Activated naive CD8-positive, alpha-beta T cell (primary cell): ENCODE measurements at regions not wholly inside any gene's neighbourhood (a gene's known extent, or its start where the extent isn't known, plus 50 kb on each side); places are given as distances from the start of the nearest gene placed in this dataset.

ENCODE experiments used
- H3K27ac Mint-ChIP-seq: one replicate; pipeline ENCODE4 v1.8.0; 2021; ENCODE audit warnings: mixed read lengths
- H3K27me3 Mint-ChIP-seq: one replicate; pipeline ENCODE4 v1.8.0; 2021; ENCODE audit warnings: mixed read lengths
- H3K36me3 Mint-ChIP-seq: one replicate; pipeline ENCODE4 v1.8.0; 2021; ENCODE audit warnings: mixed read lengths
- H3K4me1 Mint-ChIP-seq: one replicate; pipeline ENCODE4 v1.8.0; 2021; ENCODE audit warnings: low read depth, mixed read lengths
- H3K4me3 Mint-ChIP-seq: one replicate; pipeline ENCODE4 v1.8.0; 2021; ENCODE audit warnings: mild to moderate bottlenecking, mixed read lengths
- H3K9me3 Mint-ChIP-seq: one replicate; pipeline ENCODE4 v1.8.0; 2021; ENCODE audit warnings: low read depth, mixed read lengths

DNA sequence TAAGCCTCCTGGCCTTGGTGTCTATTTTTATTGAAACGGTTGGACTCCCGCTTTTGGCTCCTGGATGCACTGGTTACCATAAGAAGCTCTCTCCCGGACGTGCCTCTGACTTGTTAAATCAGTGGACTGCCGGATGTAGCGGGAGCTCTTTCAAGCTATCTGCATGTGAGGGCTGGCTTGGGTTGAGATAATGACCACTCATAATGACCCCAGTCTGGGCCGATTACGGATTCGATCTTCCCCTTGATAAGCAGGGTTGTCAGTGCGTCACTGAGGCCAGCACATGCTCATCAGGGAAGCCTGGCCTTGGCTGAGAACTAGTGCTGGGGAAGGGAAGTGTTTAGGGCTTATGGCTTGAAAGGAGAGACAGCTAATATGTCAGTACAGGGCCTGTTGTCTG is 528.1 kb downstream of the CDH26 start:
- Mint-ChIP-seq H3K4me3 (no peak overlapping the region), H3K4me1 (no peaks in the 10 kb centered on the region), H3K27me3 (peaks cover 2% of the 10 kb centered on the region), H3K9me3 (no peaks in the 10 kb centered on the region), H3K36me3 (no peaks in the 10 kb centered on the region), H3K27ac (no peak overlapping the region)

GRCh38 chr20:60486937-60487336 is 528.7 kb downstream of the CDH26 start:
- H3K36me3 Mint-ChIP-seq: no peaks in the 10 kb centered on the region
- H3K4me3 Mint-ChIP-seq: no peak overlapping the region
- H3K4me1 Mint-ChIP-seq: no peaks in the 10 kb centered on the region
- H3K9me3 Mint-ChIP-seq: no peaks in the 10 kb centered on the region
- peaks cover 2% of the 10 kb centered on the region for H3K27me3 Mint-ChIP-seq
- no peak overlapping the region for H3K27ac Mint-ChIP-seq

GRCh38 chr20:60490217-60491050 is 532.2 kb downstream of the CDH26 start:
- Mint-ChIP-seq H3K9me3 (no peaks in the 10 kb centered on the region), H3K4me3 (no peak overlapping the region), H3K4me1 (no peaks in the 10 kb centered on the region), H3K27ac (no peak overlapping the region), H3K36me3 (no peaks in the 10 kb centered on the region), H3K27me3 (no peaks in the 10 kb centered on the region)

- H3K4me3 Mint-ChIP-seq: no peak overlapping the region
- no peaks in the 10 kb centered on the region for H3K36me3 Mint-ChIP-seq
Observed at GRCh38 chr20:60491051-60491581, 532.9 kb downstream of the CDH26 start.

DNA sequence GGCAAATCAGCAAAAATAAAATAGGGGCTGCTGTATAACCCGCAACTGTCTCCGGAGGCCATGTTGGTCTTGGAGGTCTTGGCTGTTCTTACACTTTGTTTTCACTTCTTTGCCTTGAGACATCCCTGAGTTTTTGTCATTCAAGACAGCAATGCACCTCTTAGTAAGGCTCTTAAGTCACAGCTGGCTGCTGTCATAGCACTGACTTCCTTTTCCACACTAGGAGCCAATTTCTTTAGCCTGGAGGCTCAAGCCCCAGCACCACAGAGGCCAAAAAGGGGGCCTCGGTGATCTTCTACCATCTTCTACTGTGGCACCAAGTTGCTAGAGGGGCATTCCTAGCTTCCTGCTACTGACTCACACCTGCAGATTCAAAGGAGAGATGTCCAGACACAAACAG is 536.3 kb downstream of the CDH26 start:
- Mint-ChIP-seq H3K36me3 (no peaks in the 10 kb centered on the region), H3K27ac (no peak overlapping the region), H3K27me3 (peaks cover 2% of the 10 kb centered on the region), H3K9me3 (no peaks in the 10 kb centered on the region), H3K4me3 (no peak overlapping the region), H3K4me1 (no peaks in the 10 kb centered on the region)

More at GRCh38 chr20:60491051-60491581, 532.9 kb downstream of the CDH26 start:
- H3K9me3 Mint-ChIP-seq: no peaks in the 10 kb centered on the region
- no peak overlapping the region for H3K27ac Mint-ChIP-seq
- no peaks in the 10 kb centered on the region for H3K4me1 Mint-ChIP-seq
- H3K27me3 Mint-ChIP-seq: no peaks in the 10 kb centered on the region

- Mint-ChIP-seq H3K27me3 (peaks cover 2% of the 10 kb centered on the region), H3K4me3 (no peak overlapping the region), H3K36me3 (no peaks in the 10 kb centered on the region), H3K9me3 (no peaks in the 10 kb centered on the region), H3K4me1 (no peaks in the 10 kb centered on the region), H3K27ac (no peak overlapping the region)
Observed at GRCh38 chr20:60497298-60498035, 539.2 kb downstream of the CDH26 start.

DNA sequence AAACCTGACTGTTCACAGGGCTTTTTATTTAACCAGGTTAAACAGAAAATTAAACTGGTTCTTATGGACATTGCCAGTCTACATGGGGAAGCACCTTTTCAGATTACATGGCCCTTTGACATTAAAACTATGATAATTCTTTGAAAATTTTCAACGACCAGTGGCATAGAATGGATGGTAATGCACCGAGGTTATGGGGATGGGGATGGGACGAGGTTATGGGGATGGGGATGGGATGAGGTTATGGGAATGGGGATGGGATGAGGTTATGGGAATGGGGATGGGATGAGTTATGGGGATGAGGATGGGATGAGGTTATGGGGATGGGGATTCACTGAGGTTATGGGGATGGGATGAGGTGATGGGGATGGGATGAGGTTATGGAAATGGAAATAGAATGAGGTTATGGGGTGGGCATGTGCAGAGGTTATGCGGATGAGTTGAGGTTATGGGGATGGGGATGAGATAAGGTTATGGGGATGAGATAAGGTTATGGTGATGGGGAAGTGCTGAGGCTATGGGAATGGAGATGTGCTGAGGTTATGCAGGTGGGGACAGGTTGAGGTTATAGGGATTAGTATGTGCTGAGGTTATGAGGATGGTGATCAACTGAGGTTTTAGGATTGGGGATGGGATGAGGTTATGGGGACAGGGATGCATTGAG is 541.9 kb downstream of the CDH26 start:
- no peak overlapping the region for H3K27ac Mint-ChIP-seq
- H3K9me3 Mint-ChIP-seq: no peaks in the 10 kb centered on the region
- H3K36me3 Mint-ChIP-seq: no peaks in the 10 kb centered on the region

DNA sequence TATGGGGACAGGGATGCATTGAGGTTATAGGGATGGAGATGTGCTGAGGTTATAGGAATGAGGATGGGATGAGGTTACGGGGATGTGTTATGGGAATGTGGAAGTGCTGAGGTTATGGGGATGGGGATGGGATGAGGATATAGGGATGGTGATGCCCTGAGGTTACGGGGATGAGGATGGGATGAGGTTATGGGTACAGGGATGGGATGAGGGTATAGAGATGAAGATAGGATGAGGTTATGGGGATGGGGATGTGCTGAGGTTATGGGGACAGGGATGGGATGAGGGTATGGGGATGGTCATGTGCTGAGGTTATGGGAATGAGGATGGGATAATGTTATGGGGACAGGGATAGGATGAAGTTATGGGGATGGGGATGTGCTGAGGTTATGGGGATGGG is 542.8 kb downstream of the CDH26 start:
- Mint-ChIP-seq H3K4me1 (no peaks in the 10 kb centered on the region), H3K36me3 (no peaks in the 10 kb centered on the region), H3K27ac (no peak overlapping the region), H3K27me3 (peaks cover 5% of the 10 kb centered on the region), H3K9me3 (no peaks in the 10 kb centered on the region), H3K4me3 (no peak overlapping the region)

More for the DNA sequence above, 541.9 kb downstream of the CDH26 start:
- Mint-ChIP-seq H3K4me3 (no peak overlapping the region), H3K4me1 (no peaks in the 10 kb centered on the region), H3K27me3 (peaks cover 5% of the 10 kb centered on the region)

- no peak overlapping the region for H3K27ac Mint-ChIP-seq
- H3K4me3 Mint-ChIP-seq: no peak overlapping the region
Observed at GRCh38 chr20:60502881-60503280, 544.7 kb downstream of the CDH26 start.

GRCh38 chr20:60505423-60505822 is 547.2 kb downstream of the CDH26 start:
- H3K27ac Mint-ChIP-seq: no peak overlapping the region
- H3K4me3 Mint-ChIP-seq: no peak overlapping the region
- H3K27me3 Mint-ChIP-seq: peaks cover 9% of the 10 kb centered on the region
- H3K4me1 Mint-ChIP-seq: no peaks in the 10 kb centered on the region
- H3K9me3 Mint-ChIP-seq: no peaks in the 10 kb centered on the region
- no peaks in the 10 kb centered on the region for H3K36me3 Mint-ChIP-seq

More at GRCh38 chr20:60502881-60503280, 544.7 kb downstream of the CDH26 start:
- H3K27me3 Mint-ChIP-seq: peaks cover 5% of the 10 kb centered on the region
- no peaks in the 10 kb centered on the region for H3K36me3 Mint-ChIP-seq
- no peaks in the 10 kb centered on the region for H3K9me3 Mint-ChIP-seq
- no peaks in the 10 kb centered on the region for H3K4me1 Mint-ChIP-seq

- Mint-ChIP-seq H3K27ac (no peak overlapping the region), H3K4me1 (no peaks in the 10 kb centered on the region), H3K4me3 (no peak overlapping the region), H3K9me3 (no peaks in the 10 kb centered on the region), H3K36me3 (no peaks in the 10 kb centered on the region), H3K27me3 (peaks cover 9% of the 10 kb centered on the region)
Observed at GRCh38 chr20:60506061-60506460, 547.8 kb downstream of the CDH26 start.

DNA sequence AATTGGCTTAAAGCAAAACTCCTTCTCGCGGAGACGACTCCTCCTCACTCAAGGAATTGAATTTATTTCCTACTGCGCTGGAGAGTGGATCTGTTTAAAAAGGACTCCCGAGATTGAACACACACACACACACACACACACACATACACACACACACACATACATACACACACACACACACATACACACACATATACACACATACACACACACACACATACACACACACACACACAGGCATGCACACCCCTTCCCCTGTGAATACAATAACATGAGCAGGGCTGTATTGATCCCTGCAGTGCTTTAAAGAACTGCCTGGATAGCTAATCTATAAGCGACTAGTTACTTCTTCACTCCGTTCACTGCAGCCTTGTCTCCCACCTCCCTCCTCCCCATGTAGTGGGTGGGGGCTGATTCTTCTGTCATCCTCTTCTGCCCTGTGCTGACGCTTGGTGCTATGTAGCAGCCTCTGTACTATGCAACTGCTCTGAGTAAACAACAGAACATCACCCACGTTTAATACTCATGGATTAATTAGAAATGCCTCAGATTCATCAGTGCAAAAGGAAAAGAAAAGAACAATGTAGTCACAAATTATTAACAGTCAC is 549.0 kb downstream of the CDH26 start:
- H3K4me1 Mint-ChIP-seq: no peaks in the 10 kb centered on the region
- H3K27me3 Mint-ChIP-seq: peaks cover 9% of the 10 kb centered on the region
- H3K4me3 Mint-ChIP-seq: no peak overlapping the region
- no peaks in the 10 kb centered on the region for H3K9me3 Mint-ChIP-seq
- H3K36me3 Mint-ChIP-seq: no peaks in the 10 kb centered on the region
- no peak overlapping the region for H3K27ac Mint-ChIP-seq

- Mint-ChIP-seq H3K27ac (no peak overlapping the region), H3K4me3 (no peak overlapping the region), H3K36me3 (no peaks in the 10 kb centered on the region), H3K9me3 (no peaks in the 10 kb centered on the region), H3K4me1 (no peaks in the 10 kb centered on the region), H3K27me3 (peaks cover 10% of the 10 kb centered on the region)
Observed at GRCh38 chr20:60509407-60509806, 551.2 kb downstream of the CDH26 start.

DNA sequence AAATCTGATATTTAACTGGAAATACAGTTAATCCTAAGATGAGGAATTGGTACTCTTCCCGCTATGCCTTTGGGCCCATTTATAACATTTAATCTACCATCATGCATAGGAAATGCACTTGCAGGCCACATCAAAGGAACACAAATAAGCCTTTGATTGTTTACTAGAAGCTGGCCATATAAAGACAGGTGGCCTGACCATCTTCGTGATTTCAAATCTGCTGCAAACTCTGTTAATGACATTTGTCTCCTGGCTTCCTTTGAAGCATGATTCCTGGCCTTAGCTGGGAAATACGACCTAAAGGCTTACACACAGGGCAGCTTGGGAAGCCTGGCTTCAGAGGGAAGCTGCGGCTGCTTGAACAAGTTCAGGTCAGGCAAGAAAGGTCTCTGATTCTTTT is 552.1 kb downstream of the CDH26 start:
- Mint-ChIP-seq H3K27ac (no peak overlapping the region), H3K27me3 (peaks cover 10% of the 10 kb centered on the region), H3K36me3 (no peaks in the 10 kb centered on the region), H3K4me1 (no peaks in the 10 kb centered on the region), H3K9me3 (no peaks in the 10 kb centered on the region), H3K4me3 (no peak overlapping the region)
